Right lobe of liver (tissue), 6 donors: ENCODE measurements at regions not wholly inside any gene's neighbourhood (a gene's known extent, or its start where the extent isn't known, plus 50 kb on each side); places are given as distances from the start of the nearest gene placed in this dataset.

Experiments used
- ATAC-seq, 4 donors: fragments of 200-7000 bp; cut with Tn5 transposase; one replicate each; pipeline ENCODE4 v1.9.1; 2020; ENCODE audit warnings: mild to moderate bottlenecking in 4 of 4, moderate library complexity in 4 of 4
- DNase-seq, 3 donors: peaks; one replicate each; pipeline ENCODE4 v3.0.0-alpha.2; 2020
- H3K27ac ChIP-seq, 3 donors: fragments of 200-600 bp; one replicate each; pipeline ENCODE4 v1.8.0; 2022
- H3K27me3 ChIP-seq, 2 donors: fragments of 200-600 bp; one replicate each; pipeline ENCODE4 v1.8.0; 2022
- H3K36me3 ChIP-seq, 4 donors: fragments of 200-600 bp; sonication (generic) in 1 of 4; one replicate each; pipeline versions ENCODE4 v1.5.1 to v1.8.0; 2017 to 2022; ENCODE audit warnings: control low read depth in 1 of 4
- H3K4me1 ChIP-seq, 4 donors: fragments of 200-600 bp; sonication (generic) in 1 of 4; one replicate each; pipeline versions ENCODE4 v1.5.1 to v1.8.0; 2017 to 2022; ENCODE audit warnings: control low read depth in 1 of 4
- H3K4me3 ChIP-seq, 3 donors: fragments of 200-600 bp; one replicate each; pipeline ENCODE4 v1.8.0; 2022
- H3K9me3 ChIP-seq, 4 donors: fragments of 200-600 bp; sonication (generic) in 1 of 4; one replicate each; pipeline versions ENCODE4 v1.5.1 to v1.8.0; 2017 to 2022; ENCODE audit warnings: control low read depth in 1 of 4
- CTCF ChIP-seq, 4 donors: fragments of 200-600 bp in 3 of 4; fragments of 450-650 bp in 1 of 4; IDR thresholded peaks; one replicate each; pipeline versions ENCODE4 v1.5.1 to v1.8.0; 2016 to 2022; ENCODE audit warnings: antibody characterized with exemption in 4 of 4, mild to moderate bottlenecking in 2 of 4
- POLR2A ChIP-seq: fragments of 450-650 bp; IDR thresholded peaks from one replicate; pipeline ENCODE4 v1.6.1; 2017; ENCODE audit warnings: antibody characterized with exemption, mild to moderate bottlenecking
- WGBS: methylation state at CpG from one replicate; pipeline ENCODE4 v1.1.6; 2018; ENCODE audit warnings: low coverage, low lambda C conversion rate; ENCODE audit not compliant: insufficient coverage; ENCODE audit errors: missing lambda C conversion rate; 5-methylcytosine and 5-hydroxymethylcytosine counted together
- intact Hi-C, 2 donors: fragments of 100-400 bp; cut with DNase I; formaldehyde crosslinking; loops; one replicate each; pipeline versions ENCODE4 v1.11.2 to v1.14.1; 2022
- donor health status: DM: no; HTN: yes; CAD: no.
- donor health status: DM: no; HTN: no; CAD: no.
- donor health status: DM: no; HTN: no; CAD: no.
- donor health status: DM: no; HTN: yes; CAD: no.
- donor health status: DM: no; HTN: yes; CAD: no.

DNA sequence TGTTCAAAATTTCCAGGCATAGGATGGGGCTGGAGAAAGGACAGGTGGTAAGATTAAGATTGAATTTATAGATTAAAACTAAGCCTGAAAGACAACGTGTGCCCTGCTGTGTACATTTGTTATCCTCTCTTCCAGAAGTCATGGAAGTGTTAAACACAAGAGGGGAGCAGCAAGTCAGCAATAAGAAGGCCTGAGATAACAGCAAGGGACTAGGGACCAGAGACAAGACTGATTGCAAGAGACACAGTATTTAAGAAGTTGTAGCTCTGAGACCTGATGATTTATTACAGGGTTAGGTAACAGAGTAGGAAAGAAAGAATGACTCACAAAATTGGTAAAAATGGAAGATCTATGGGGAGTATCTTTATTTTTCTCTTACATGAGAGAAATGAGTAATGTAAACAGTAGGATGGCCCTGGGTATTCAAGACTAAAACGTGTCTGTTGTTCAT, 55.7 kb upstream of the COL1A2 start:
- no peaks in the 10 kb centered on the region for H3K27me3 ChIP-seq
- no peaks in the 10 kb centered on the region for H3K4me1 ChIP-seq
- DNase-seq (no peak), ATAC-seq (no peak)
- intact Hi-C loops = no loop called here
- no peaks in the 10 kb centered on the region for H3K9me3 ChIP-seq
- WGBS = 7% methylated on average over 2 of the region's 2 CpGs
- H3K36me3 ChIP-seq = no peaks in the 10 kb centered on the region
- TF ChIP-seq POLR2A = no peak
- TF ChIP-seq CTCF (IDR thresholded peaks at IDR 0.05) = no peak
- H3K4me3 ChIP-seq = no peak overlapping the region
- H3K27ac ChIP-seq = no peak overlapping the region

GRCh38 chr7:94344826-94345225, 49.9 kb upstream of the COL1A2 start:
- Histone ChIP-seq H3K36me3 (no peaks in the 10 kb centered on the region), H3K9me3 (no peaks in the 10 kb centered on the region), H3K27me3 (no peaks in the 10 kb centered on the region), H3K4me3 (no peak overlapping the region), H3K27ac (no peak overlapping the region), H3K4me1 (no peaks in the 10 kb centered on the region)
- intact Hi-C loops = no loop called here
- DNase-seq = no peak
- no peak for ATAC-seq
- no peak for TF ChIP-seq CTCF (IDR thresholded peaks at IDR 0.05)
- no peak for TF ChIP-seq POLR2A
- WGBS = 41% methylated on average over 1 of the region's 1 CpG
